ENCODE measurements at regions not wholly inside any gene's neighbourhood (a gene's known extent, or its start where the extent isn't known, plus 50 kb on each side); places are given as distances from the start of the nearest gene placed in this dataset.
"Not testable (repeated sequence)": the region's sequence is repeated elsewhere in the genome, so short reads cannot be mapped to it uniquely, and the experiment has no call there.

DNA sequence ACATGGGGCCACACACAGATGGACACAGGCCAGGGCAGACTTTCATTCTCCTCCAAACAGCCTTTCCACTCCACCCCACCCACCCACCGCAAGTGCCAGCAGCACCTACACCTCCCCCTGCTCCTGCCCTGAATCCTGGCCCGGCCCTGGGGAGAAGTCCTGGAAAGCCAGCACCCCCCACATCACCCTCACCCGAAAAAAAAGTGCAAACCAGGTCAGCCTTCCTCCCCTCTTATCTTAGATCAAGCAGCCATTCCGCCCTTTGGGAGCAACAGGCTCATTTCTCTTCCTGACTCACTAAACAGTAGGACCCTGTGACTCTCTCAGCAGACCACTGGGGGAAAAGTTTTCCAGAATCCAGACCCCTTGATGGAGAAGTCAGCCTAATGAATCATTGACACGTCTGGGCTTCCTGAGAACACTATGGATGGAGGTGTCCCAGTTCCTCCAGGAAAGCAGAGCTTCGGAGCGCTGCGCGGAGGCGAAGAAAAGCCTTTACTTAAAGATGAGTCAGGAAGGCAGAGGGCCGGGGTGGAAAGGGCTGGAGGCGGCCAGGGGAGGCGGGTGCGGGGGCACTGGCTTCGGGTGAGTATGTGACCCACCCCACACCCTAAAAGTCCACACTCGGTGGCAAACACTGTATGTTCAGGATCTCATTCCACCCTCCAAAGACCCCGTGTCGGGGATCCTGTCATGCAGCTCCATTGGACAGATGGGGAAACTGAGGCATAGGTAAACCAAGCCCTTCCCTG lies 588.7 kb downstream of the MATN1 start:
- no peak overlapping the region for H3K27ac ChIP-seq
- no peak for ATAC-seq
- no peaks in the 10 kb centered on the region for H3K36me3 ChIP-seq
- DNase-seq: no peak
- in situ Hi-C loops (cut with MboI; ENCODE audit: low sequenced_read_pairs in 4 of 4) (no loop called here), intact Hi-C loops (cut with DNase I; ENCODE audit: low total_unique reads) (no loop called here)
- no peak for TF ChIP-seq POLR2A (IDR thresholded peaks at IDR 0.05)
- TF ChIP-seq, protein P1, sequence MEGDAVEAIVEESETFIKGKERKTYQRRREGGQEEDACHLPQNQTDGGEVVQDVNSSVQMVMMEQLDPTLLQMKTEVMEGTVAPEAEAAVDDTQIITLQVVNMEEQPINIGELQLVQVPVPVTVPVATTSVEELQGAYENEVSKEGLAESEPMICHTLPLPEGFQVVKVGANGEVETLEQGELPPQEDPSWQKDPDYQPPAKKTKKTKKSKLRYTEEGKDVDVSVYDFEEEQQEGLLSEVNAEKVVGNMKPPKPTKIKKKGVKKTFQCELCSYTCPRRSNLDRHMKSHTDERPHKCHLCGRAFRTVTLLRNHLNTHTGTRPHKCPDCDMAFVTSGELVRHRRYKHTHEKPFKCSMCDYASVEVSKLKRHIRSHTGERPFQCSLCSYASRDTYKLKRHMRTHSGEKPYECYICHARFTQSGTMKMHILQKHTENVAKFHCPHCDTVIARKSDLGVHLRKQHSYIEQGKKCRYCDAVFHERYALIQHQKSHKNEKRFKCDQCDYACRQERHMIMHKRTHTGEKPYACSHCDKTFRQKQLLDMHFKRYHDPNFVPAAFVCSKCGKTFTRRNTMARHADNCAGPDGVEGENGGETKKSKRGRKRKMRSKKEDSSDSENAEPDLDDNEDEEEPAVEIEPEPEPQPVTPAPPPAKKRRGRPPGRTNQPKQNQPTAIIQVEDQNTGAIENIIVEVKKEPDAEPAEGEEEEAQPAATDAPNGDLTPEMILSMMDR (IDR thresholded peaks at IDR 0.05 in 4 of 5, conservative IDR thresholded peaks at IDR 0.05 in 1 of 5): no peak
- peaks cover 0 to 4% (median 0%) of the 10 kb centered on the region in 3 donors for H3K27me3 ChIP-seq
- H3K9me3 ChIP-seq: no peaks in the 10 kb centered on the region
- H3K4me3 ChIP-seq: no peak overlapping the region
- no peaks in the 10 kb centered on the region for H3K4me1 ChIP-seq

DNA sequence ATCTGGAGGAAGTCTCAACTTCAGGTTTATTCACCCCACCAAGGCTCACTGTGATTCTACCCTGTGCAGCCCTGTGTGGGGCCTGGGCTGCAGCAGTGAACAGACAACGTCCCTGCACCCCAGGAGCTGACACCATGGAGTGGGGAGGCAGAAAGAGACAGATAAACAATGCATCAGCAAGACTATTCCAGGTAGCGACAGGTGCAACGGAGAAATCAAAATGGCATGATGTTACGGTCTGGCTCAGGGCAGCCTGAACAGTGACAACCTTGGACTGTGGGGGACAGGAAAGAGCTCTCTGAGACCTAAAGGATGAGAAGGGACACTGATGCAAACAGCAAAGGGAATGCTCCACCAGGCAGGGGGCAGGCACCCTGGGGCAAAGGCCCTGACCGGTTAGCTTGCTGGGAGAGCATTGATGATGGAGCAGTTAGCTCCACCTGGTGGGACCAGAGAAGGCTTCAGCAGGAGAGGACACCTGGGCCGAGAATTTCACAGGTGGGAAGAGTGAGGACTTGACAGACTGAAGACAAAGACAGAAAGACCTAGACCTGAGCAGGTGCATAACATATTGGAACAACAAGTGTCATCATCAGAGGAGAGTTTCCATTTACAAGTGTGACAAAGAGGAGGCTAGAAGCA lies 589.9 kb downstream of the MATN1 start:
- in situ Hi-C loops (cut with MboI; ENCODE audit: low sequenced_read_pairs in 4 of 4) (no loop called here), intact Hi-C loops (cut with DNase I; ENCODE audit: low total_unique reads) (no loop called here)
- peaks cover 0 to 4% (median 0%) of the 10 kb centered on the region in 3 donors for H3K27me3 ChIP-seq
- H3K4me1 ChIP-seq: no peaks in the 10 kb centered on the region
- H3K4me3 ChIP-seq: no peak overlapping the region
- DNase-seq (no peak), ATAC-seq (no peak)
- H3K9me3 ChIP-seq: no peaks in the 10 kb centered on the region
- no peak for TF ChIP-seq POLR2A (IDR thresholded peaks at IDR 0.05)
- TF ChIP-seq, protein P1 (IDR thresholded peaks at IDR 0.05 in 4 of 5, conservative IDR thresholded peaks at IDR 0.05 in 1 of 5): no peak
- H3K36me3 ChIP-seq: no peaks in the 10 kb centered on the region
- no peak overlapping the region for H3K27ac ChIP-seq

DNA sequence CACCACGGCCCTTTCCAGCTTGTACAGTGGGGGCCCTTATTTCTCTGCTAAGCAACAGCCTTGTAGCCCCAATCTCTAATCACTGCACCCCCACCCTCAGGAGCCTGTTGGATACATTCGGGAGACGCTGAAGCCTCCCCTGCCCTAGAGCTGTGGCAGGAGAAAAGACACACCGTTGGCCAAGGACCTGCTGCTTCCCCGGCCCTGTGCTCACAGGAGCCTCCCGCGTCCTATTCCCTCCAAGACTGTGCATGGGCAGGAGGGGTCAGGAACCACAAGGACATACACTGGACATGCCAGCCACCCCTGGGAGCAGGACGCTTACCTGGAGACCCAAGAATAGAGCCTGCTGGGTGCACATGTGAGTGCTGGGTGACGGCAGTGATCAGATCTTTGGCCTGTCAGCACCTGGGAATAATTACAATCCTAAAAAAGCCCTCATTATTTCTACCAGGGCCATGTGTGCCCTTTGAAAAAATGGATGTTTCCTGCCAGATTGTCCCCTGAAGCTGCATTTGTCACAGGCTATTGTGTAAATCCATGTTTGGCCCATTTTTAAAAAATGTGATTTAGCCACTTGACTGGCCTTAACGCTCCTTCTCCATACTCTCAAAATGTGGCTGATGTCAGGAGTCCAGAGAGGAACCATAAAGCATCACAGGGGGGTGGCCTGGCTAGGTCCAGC lies 590.6 kb downstream of the MATN1 start:
- Histone ChIP-seq H3K9me3 (no peaks in the 10 kb centered on the region), H3K4me1 (no peaks in the 10 kb centered on the region), H3K27ac (no peak overlapping the region), H3K4me3 (no peak overlapping the region), H3K36me3 (no peaks in the 10 kb centered on the region), H3K27me3 (peaks cover 0 to 3% (median 0%) of the 10 kb centered on the region in 3 donors)
- in situ Hi-C loops (cut with MboI; ENCODE audit: low sequenced_read_pairs in 4 of 4): no loop called here
- TF ChIP-seq POLR2A (IDR thresholded peaks at IDR 0.05): no peak
- TF ChIP-seq, protein P1 (IDR thresholded peaks at IDR 0.05 in 4 of 5, conservative IDR thresholded peaks at IDR 0.05 in 1 of 5): no peak
- intact Hi-C loops (cut with DNase I; ENCODE audit: low total_unique reads): no loop called here
- DNase-seq: no peak
- no peak for ATAC-seq

DNA sequence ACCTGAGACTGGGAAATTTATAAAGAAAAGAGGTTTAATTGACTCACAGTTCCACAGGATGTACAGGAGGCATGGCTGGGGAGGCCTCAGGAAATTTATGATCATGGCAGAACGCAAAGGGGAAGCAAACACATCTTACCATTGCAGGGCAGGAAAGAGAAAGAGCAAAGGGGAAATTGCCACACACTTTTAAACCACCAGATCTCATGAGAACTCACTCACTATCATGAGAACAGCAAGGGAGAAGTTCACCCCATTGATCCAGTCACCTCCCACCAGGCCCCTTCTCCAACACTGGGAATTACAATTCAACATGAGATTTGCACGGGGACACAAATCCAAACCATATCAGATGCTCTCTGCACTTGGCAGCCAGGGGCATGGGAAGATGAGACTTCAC lies 592.8 kb downstream of the MATN1 start:
- ATAC-seq; intact Hi-C loops (cut with DNase I; ENCODE audit: low total_unique reads); DNase-seq; H3K27ac ChIP-seq; H3K9me3 ChIP-seq; H3K27me3 ChIP-seq; H3K4me1 ChIP-seq; H3K36me3 ChIP-seq; in situ Hi-C loops (cut with MboI; ENCODE audit: low sequenced_read_pairs in 4 of 4); H3K4me3 ChIP-seq: not testable (repeated sequence)

DNA sequence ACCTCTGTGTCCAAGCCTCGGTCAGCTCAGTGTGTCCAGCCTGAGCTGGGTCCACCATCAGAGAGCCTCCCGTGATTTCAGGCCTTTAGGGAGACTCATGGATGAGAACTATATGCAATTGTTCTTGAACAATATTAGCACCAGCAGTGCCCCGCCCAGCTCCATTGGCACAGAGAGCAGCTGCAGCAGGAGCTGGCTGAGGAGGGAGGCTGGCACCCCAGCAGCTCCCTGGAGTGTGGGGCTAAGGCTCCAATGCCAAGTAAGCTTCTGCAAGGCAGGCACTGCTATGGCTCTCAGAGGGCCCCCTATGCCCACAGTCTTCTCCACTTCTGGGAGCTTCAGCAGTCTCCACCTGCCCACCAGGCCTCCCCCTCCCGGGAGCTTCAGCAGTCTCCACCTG lies 593.3 kb downstream of the MATN1 start:
- ATAC-seq (no peak), DNase-seq (no peak)
- H3K4me1 ChIP-seq: no peaks in the 10 kb centered on the region
- no peak overlapping the region for H3K4me3 ChIP-seq
- TF ChIP-seq, protein P1 (IDR thresholded peaks at IDR 0.05 in 4 of 5, conservative IDR thresholded peaks at IDR 0.05 in 1 of 5): no peak
- TF ChIP-seq POLR2A (IDR thresholded peaks at IDR 0.05): no peak
- no peaks in the 10 kb centered on the region for H3K27me3 ChIP-seq
- H3K27ac ChIP-seq: no peak overlapping the region
- no peaks in the 10 kb centered on the region for H3K36me3 ChIP-seq
- in situ Hi-C loops (cut with MboI; ENCODE audit: low sequenced_read_pairs in 4 of 4): no loop called here
- intact Hi-C loops (cut with DNase I; ENCODE audit: low total_unique reads): no loop called here
- H3K9me3 ChIP-seq: no peaks in the 10 kb centered on the region

Data from gastrocnemius medialis (tissue), 4 donors.